ENCODE measurements at regions not wholly inside any gene's neighbourhood (a gene's known extent, or its start where the extent isn't known, plus 50 kb on each side); places are given as distances from the start of the nearest gene placed in this dataset.

DNA sequence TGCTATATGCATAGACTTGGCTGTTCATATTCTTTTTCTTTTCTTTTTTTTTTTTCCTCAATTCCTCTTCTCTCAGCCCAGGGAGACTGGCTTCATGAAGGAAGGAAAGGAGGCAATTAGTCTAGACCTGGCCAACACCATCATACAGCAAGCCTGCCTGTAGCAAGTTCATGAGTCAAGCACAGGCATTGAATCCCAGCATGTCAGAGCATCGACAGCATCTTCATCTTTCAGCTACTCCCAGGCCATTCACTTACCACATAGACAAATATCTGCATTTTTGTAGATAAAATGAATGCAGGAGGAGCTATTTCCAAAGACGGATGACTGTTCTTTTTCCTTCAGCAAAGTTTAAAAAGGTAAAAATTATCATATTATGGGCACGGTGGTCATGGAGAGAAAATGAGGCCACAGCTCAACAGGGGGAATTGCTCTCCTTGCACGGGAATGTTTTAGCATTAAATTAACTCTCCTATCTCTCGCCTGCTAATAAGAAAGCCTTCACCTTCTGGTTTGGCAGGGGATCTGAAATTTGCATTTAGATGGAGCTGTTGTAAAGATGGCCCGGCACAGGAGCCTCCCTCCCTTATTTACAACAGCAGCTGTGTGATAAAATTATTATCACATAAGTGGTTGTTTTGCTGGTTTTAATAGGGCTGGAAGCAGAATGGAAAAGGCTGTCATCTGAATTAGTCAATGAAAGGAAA lies 626.5 kb upstream of the AUTS2 start:
- TF ChIP-seq, protein P1, sequence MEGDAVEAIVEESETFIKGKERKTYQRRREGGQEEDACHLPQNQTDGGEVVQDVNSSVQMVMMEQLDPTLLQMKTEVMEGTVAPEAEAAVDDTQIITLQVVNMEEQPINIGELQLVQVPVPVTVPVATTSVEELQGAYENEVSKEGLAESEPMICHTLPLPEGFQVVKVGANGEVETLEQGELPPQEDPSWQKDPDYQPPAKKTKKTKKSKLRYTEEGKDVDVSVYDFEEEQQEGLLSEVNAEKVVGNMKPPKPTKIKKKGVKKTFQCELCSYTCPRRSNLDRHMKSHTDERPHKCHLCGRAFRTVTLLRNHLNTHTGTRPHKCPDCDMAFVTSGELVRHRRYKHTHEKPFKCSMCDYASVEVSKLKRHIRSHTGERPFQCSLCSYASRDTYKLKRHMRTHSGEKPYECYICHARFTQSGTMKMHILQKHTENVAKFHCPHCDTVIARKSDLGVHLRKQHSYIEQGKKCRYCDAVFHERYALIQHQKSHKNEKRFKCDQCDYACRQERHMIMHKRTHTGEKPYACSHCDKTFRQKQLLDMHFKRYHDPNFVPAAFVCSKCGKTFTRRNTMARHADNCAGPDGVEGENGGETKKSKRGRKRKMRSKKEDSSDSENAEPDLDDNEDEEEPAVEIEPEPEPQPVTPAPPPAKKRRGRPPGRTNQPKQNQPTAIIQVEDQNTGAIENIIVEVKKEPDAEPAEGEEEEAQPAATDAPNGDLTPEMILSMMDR (IDR thresholded peaks at IDR 0.05), result no peak
- no peak for TF ChIP-seq POLR2A (IDR thresholded peaks at IDR 0.05)
